ENCODE measurements at regions not wholly inside any gene's neighbourhood (a gene's known extent, or its start where the extent isn't known, plus 50 kb on each side); places are given as distances from the start of the nearest gene placed in this dataset.
A peak's percentile ranks its signal among the peaks of the same experiment; 100 is the strongest.
"Not testable (repeated sequence)": the region's sequence is repeated elsewhere in the genome, so short reads cannot be mapped to it uniquely, and the experiment has no call there.

DNA sequence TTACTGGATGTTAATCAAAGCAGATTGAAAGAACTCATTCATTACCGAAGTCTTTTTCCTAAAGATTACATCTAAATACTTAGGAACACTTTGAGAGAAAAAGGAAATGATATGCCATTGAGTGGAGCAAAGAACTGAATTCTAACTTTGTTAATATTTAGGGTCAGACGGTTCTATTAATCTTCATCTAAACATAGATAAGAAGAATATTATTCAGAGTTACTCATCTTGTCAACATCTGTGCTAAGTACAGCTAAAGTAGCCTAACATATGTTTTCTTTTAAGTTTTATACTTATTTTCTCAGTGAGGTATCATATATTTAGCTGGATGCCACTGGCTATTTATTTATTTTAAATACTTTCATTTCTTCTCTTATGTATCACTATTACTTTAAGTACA, 1763.7 kb downstream of the EFNA5 start:
- no peak for DNase-seq (ENCODE audit: low read depth)

DNA sequence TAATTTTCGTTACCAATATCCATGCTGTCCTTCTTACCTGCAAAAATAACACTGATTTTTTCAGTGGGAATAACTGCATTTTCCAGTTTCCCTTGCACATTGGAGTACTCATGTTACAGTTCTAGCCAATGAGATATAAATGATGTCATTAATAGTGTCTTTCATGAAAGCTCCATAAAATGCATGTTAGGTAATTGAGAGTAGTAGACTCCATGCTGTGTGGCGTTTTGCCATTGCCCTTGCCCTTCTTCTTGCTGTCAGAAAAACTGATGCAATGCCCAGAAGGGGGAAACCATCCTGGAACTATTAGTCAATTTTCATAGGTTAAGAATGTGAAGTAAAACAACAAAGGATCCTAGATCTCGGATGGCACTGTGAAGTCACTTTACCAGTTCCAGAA, 1765.3 kb downstream of the EFNA5 start:
- DNase-seq (ENCODE audit: low read depth), result peak; percentile 46

DNA sequence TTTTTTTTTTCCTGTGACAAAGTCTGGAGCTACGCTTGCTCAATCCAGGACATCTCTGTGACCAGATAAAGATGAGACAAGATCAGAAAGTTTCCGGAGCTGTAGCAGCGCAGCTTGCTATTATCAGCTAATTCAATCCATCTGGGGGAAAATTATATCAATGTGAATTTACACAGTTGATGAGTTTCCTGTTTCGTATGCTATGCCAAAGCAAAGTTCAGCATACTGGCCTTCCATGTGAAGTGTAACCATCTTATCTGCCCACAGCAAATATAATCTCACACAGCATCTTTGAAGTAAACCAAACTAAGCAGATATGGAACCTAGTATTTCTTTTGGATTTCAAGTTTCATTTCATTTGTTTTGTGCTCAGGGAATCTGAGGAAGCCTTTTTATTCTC, 1767.7 kb downstream of the EFNA5 start:
- DNase-seq (ENCODE audit: low read depth), result peak; percentile 15

DNA sequence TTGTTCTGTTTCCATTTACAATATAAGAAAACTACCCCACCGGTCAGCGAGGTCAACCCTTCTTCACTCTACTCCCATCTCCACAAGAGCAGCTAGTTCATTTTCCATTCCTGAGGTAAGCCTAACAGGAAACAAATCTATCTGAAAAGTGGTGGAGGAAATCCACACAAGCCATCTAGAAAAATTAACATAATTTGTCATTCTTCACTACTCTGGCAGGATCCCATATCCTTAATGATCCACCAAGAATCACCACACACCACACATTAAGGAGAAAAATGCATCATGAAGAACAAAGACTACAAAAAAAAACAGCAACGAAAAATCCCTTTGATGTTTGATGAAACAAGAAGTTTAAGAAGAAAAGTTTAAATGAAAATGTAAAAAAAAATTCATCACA, 1771.0 kb downstream of the EFNA5 start:
- no peak for DNase-seq (ENCODE audit: low read depth)

DNA sequence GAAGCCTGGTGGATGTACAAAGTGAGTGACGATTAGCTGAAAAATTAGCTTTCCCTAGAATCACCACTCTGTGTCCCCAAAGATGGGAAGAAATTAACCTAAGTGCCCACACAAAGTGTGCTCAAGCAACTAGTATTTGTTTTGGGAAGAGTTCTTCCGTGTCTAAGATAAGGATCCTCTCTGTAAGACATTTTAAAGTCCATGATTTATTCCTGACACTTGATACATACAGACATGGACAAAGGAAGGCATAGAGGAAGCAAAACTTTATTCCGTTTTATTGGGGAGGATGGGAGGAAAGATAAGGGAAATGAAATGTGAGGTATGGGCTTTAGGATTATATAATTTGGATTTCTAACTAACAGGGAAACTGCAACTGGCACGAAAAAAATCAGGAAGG, 1772.6 kb downstream of the EFNA5 start:
- no peak for DNase-seq (ENCODE audit: low read depth)

DNA sequence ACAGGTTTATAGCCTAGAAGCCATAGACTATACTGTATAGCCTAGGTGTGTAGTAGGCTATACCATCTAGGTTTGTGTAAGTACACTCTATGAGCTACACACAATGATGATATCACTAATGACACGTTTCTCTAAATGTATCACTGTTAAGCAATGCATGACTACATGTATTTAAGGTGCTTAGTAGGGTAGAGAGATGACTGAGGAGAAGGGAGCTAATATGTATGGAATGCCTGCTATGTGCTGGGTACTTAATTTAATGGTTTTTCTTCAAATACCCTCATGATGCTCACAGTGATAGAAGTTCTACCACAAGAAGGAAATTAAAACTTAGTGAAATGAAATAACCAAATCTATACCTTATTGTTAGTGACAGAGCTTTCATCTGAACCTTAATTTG, 1785.5 kb downstream of the EFNA5 start:
- DNase-seq (ENCODE audit: low read depth), result no peak

DNA sequence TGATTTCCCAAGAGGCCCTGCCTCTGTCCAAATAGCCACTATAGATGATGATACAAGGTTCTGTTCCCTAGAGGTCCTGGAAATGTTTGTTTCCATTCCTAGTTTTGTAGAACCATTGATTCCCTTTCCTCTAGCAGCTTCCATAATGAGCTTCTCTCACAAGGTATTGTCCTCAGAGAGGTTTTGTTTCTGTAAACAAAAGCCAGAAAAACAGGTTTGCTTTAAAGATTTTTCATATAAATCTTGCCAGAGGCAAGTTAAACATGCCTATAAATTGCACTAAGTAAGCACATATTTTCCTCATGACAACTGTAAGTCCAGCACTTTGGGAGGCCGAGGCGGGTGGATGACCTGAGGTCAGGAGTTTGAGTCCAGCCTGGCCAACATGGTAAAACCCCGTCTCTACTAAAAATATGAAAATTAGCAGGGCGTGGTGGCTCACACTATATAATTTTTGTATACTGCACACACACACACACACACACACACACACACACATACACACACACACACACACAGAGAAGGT, 1787.7 kb downstream of the EFNA5 start:
- no peak for DNase-seq (ENCODE audit: low read depth)

DNA sequence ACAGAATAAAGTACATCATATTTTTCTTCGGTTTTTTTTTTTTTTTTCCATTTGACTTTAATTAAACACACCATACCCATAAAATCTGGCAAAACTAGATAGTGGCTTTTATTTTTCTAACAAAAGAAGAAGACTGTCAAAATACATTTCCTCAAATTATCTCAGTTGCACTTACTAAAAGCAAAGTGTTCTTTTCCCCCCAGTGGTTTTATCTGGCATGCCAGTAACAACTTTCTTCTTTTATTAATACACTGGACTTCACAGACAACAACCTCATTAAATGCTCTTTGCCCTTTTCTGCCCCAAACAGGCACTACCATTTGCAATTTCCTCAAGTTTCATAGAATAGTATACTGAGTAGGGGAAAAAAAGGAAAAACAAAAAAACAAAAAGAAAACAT, 1792.3 kb downstream of the EFNA5 start:
- DNase-seq (ENCODE audit: low read depth), result no peak

DNA sequence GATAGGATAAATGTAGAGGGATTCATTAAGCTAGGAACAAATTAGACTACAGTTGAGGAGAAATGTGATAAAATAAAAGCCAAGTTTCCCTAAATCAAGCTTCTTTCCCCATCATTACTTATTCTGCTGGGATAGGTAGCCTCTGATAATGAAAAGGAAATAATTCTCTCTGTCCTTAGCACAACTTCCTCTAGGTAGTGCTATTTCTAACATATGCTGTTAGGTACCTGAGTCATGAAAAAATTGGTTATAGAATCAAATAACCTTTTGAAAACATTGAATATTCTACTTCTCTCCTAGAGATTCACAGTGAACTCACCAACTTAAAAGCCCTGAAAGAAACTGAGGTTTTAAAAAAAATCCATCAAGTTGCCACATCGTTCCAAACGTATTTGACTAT, 1793.1 kb downstream of the EFNA5 start:
- no peak for DNase-seq (ENCODE audit: low read depth)

DNA sequence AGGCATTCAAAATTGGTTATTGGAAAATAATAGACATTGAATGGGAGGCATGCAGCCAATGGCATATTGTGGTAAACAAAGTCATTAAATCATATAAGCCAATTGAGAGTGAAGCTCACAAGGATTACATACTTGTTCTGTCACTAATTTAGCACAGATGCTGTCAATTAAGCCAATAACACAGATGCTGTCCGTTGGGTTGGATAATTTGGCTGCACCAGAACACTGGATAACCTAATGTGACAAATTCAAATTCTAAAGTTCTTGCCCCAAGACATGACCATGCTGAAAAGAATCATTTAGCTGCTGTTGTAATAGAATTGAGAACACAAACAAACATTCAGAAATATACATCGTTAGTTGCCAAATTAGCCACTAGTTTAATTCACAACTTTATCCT, 1796.4 kb downstream of the EFNA5 start:
- no peak for DNase-seq (ENCODE audit: low read depth)

DNA sequence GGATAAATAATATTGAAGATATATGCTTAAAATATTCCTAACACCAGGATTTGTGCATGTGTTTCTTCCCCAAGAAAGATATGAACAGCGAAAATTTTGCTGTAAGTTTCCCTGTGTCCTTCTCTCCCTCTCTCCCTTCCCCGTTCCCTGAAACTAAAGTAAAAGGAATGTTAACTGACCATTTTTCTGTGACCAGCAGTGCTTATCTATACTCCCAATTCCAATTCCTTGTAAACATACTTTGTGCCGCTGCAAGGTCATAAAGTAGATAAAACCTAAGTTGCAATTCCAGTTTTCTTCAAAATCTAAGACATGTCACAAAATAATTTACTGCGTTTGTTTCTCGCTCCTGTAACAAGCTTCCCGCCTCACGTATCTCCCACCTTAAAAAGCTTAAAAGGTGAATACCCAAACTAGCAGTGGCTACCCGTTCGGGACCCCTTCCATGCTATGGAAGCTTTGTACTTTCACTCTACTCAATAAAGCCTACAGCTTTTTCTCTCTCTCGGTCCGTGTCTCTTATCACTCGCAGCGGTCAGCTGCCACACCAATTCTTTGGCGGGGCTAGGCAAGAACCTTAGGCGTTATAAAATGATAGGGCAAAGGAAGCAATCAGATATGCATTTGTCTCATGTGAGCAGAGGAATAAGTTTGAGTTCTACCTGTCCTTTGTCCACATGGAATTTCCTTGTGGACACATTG, 1798.0 kb downstream of the EFNA5 start:
- DNase-seq (ENCODE audit: low read depth), result no peak

DNA sequence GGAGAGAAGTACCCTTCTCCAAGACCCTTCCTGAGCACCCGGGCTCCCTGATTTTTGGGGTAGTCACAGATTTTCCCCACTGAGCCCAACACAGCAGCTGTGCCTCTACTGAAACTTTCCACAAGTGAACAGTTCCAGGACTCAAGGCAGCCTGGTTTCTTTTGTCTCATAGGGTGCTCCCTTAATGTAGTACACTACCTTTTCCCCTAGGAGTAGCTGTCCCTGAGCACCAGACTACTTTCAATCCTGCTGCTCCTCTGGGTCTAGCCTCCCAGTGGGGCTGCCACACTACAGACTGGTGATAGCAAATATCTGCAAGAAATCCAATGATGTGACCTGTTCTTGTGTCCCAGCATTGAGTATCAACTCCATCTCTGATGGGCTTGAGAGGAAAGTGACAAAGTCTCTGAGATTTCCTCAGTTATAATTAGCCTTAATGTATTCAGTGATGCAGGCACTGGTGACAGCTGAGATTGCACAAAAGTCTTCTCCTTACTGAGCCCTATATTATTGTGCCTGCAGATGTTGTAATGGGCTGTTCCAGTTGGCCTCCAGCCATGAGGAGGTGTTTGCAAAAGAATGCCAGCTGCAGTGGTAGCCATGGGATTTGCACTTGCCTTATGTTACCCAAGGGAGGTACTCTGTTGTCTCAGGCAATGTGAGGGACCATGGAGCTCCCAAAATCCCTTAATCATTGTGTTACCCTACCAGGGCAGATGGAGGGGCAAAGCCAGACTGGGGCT, 1802.5 kb downstream of the EFNA5 start:
- DNase-seq (ENCODE audit: low read depth), result peak; percentile 35

DNA sequence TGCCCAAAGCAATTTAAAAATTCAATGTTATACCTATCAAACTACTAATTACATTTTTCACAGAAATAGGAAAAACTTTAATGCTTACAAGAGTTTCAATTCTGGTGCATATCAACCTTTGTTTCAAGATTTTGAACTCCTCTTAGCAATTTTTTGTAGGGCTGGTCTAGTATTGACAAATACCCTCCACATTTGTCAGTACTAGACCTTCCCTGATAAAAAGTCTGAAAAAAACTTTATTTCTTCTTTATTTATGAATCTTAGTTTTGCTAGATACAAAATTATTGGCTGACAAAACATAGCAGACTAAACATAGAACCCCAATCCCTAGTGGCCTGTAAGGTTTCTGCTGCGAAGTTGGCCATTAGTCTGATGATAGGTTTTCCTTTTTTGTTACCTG, 1804.9 kb downstream of the EFNA5 start:
- no peak for DNase-seq (ENCODE audit: low read depth)

DNA sequence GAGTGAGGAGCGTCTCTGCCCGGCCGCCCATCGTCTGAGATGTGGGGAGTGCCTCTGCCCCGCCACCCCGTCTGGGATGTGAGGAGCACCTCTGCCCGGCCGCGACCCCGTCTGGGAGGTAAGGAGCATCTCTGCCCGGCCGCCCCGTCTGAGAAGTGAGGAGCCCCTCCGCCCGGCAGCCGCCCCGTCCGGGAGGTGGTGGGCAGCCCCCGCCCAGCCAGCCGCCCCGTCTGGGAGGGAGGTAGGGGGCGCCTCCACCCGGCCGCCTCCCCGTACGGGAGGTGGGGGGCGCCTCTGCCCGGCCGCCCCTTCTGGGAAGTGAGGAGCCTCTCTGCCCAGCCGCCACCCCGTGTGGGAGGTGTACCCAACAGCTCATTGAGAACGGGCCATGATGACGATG, 1811.4 kb downstream of the EFNA5 start:
- DNase-seq (ENCODE audit: low read depth), result not testable (repeated sequence)

DNA sequence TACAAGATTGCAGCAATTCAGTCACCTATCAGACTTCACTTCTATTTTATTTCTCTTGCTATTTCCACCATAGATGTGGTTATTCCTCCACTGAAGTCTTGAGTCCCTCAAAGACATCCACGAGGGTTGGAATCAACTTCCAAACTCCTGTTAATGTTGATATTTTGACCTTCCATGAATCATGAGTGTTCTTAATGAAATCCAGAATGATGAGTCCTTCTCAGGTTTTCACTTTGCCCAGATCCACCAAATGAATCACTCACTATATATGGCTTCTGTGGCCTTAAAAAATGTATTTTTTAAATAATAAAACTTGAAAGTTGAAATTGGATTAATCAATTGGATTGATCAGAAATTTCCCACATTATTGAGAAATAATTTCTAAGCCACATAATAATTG, 1821.0 kb downstream of the EFNA5 start:
- DNase-seq (ENCODE audit: low read depth), result no peak

DNA sequence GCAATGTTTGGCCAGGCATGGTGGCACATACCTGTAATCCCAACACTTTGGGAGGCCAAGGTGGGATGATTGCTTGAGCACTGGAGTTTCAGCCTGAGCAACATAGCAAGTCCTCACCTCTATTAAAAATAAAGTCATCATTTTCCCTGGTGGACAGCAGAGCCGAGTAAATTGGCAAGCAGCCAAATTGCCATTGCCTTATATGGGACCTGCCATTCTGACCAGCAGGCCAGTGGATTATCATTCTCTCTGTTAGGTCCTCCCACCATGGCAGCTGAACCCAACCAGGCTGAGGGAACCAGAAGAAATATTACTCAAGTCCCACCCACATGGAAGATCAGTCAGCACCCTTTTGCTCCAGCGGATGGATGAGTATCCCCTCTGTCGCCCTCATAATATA, 1829.9 kb downstream of the EFNA5 start:
- DNase-seq (ENCODE audit: low read depth), result no peak

DNA sequence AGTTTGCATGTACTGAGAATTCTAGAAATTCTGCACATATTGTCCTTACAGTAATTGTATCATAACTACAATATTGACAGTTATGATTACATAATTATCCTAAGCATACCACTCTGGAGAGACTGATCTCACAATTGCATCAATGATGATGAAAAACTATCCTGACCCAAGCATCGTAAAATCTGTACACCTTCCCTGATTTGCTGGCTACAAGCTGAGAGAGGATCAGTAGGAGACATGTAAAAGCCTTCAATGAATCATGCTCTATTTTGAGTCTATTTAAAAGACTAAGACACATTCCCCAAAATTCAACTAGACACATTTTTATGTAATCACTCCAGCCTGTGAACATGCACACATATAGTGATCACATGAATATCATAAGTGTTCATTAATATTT, 1833.8 kb downstream of the EFNA5 start:
- no peak for DNase-seq (ENCODE audit: low read depth)

DNA sequence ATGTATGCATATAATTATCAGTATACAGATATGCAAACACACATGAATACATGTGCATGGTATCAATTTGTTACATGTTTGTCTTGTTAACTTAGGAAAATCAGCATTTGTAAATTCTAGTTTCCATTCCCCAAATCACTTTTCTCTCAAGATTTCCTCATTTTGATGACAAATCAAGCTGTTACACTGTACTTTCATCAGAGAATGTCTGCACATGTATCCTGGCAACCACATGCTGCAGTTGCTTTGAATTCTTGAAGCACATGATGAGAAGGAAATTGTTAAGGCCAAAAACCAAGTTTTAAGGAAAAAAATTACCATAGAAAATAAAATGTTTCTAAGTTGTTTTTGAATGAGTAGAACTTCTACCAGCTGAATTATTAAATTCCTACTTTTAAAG, 1834.5 kb downstream of the EFNA5 start:
- peak; percentile 39 for DNase-seq (ENCODE audit: low read depth)

DNA sequence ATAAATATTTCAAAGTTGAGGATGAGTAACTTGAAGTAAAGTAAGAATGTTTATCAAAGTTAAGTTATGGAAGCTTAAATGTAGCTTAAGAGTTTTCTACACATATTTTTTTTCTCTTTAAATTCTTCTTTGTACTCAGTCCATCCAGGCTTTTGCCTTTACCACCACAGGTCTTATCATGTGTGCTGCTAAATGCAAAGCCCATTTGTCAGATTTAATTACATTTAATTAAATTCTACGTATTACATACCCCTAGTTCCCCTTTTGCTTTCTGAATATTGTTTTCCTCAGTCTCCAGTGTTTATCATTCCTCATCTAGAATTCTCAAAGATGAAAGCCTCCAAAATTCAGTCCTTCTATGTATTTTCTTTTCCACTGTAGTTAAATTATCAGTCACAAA, 1841.9 kb downstream of the EFNA5 start:
- DNase-seq (ENCODE audit: low read depth), result no peak

DNA sequence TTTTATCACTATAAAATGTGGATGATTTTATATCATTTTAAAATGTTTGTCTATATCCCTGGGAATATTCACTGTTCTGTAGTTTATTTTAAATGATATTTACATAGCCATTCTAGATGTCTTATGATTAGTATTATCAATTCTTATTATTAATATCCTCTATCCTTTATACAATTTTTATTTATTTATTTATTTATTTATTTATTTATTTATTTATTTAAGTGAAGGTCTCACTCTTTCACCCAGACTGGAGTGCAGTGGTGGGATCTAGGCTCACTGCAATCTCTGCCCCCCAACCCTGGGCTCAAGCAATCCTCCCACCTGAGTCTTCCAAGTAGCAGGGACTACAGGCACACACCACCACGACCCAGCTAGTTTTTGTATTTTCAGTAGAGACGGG, 1848.9 kb downstream of the EFNA5 start:
- no peak for DNase-seq (ENCODE audit: low read depth)

DNA sequence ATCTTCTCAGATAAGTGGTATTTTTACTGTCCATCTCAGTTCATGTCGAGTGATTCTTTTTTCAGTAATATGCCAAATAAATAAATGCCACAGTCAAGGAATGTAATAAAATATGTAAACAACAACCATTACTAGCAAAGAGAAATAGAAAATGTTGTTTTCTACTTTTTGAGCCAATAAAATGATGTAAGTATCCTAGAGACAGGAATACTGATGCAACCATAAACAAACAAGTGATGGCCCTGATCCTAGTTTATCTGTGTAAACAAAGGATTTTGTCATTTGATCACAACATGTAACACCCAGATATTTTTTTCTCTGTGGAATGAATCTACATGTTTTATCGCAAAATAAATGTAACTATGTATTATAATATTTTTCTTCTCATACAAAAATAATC, 1852.8 kb downstream of the EFNA5 start:
- peak; percentile 34 for DNase-seq (ENCODE audit: low read depth)

DNA sequence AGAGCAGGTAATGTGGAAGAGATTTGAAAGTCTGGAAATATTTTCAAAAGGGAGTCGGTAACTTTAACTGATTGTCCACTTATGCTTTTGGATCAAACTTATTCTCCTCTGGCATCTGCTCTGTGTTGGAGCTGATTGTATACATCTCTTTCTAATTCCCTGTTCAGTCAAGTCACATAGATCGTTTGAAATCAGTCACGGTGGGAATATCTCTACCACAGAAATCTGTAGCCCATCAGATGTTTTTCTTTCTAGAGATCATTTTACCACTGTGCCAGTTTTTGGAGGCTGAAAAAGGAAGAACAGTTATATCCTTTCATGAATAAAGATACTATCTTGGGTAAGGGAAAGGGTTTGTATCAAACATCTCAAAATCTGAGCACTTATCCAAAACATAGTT, 1853.3 kb downstream of the EFNA5 start:
- no peak for DNase-seq (ENCODE audit: low read depth)

DNA sequence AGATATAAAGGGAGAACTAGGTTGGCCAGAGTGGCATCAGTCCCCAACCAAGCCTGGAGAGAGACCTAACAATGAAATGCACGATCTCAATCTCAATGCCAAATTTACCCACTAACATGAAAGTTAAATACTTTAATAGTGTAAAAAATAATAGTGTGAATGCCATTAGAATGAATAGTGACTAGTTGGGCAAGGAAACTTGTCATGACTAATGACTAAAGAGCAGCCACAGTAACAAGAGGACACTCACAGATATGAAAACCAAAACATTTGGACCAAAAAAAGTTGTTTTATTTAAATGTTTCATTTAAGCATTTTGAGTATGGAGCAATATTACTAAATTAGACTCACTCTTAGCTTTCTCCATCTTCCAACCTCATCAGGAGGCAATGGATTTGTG, 1853.8 kb downstream of the EFNA5 start:
- DNase-seq (ENCODE audit: low read depth), result no peak

DNA sequence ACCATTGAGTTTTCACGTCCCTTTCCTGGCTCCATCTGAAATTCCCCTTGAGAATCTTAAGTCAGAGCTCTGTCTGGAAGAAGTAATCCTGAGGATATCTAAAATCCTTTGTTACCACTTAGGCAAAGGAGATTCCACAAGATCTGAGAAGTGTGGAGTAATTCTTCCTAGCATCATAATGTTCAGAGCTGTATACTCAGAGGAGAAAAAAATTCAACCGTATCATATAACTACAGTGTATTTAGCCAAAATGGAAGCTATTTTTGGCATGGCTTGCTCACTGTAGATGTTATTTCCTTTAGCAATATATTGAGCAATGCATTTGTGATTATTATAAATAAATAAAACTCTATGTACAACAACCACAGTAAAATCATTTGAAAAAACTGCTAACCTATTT, 1858.4 kb downstream of the EFNA5 start:
- peak; percentile 71 for DNase-seq (ENCODE audit: low read depth)

Data from fibroblast of gingiva (primary cell).